Peyer's patch (tissue), 4 donors: ENCODE measurements at regions not wholly inside any gene's neighbourhood (a gene's known extent, or its start where the extent isn't known, plus 50 kb on each side); places are given as distances from the start of the nearest gene placed in this dataset.

ENCODE experiments used
- POLR2A ChIP-seq, 2 donors: fragments of 450-650 bp; IDR thresholded peaks; one replicate each; pipeline ENCODE4 v1.5.1; 2017; ENCODE audit warnings: antibody characterized with exemption in 2 of 2, mild to moderate bottlenecking in 2 of 2, moderate library complexity in 2 of 2
- TF ChIP-seq, protein P1 (sequence below), 6 experiments: fragments of 450-650 bp in 4 of 6; fragments of 200-600 bp in 2 of 6; sonication (generic) in 1 of 6; IDR thresholded peaks; one replicate each; pipeline ENCODE4 v1.5.1; 2017 to 2019; ENCODE audit warnings: antibody characterized with exemption in 6 of 6, mild to moderate bottlenecking in 3 of 6, moderate library complexity in 1 of 6

DNA sequence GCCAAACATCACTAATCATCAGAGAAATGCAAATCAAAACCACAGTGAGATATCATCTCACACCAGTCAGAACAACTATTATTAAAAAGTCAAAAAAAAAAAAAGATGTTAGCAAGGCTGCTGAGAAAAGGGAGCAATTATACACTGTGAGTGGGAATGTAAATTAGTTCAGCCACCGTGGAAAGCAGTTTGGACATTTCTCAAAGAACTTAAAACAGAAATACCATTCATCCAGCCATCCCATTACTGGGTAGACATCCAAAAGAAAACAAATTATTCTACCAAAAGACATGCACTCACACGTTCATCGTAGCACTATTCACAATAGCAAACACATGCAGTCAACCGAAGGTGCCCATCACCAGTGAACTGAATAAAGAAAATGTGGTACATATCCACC is 213.9 kb downstream of the TTLL2 start:
- TF ChIP-seq, protein P1, sequence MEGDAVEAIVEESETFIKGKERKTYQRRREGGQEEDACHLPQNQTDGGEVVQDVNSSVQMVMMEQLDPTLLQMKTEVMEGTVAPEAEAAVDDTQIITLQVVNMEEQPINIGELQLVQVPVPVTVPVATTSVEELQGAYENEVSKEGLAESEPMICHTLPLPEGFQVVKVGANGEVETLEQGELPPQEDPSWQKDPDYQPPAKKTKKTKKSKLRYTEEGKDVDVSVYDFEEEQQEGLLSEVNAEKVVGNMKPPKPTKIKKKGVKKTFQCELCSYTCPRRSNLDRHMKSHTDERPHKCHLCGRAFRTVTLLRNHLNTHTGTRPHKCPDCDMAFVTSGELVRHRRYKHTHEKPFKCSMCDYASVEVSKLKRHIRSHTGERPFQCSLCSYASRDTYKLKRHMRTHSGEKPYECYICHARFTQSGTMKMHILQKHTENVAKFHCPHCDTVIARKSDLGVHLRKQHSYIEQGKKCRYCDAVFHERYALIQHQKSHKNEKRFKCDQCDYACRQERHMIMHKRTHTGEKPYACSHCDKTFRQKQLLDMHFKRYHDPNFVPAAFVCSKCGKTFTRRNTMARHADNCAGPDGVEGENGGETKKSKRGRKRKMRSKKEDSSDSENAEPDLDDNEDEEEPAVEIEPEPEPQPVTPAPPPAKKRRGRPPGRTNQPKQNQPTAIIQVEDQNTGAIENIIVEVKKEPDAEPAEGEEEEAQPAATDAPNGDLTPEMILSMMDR (IDR thresholded peaks at IDR 0.05), result no peak
- no peak for TF ChIP-seq POLR2A (IDR thresholded peaks at IDR 0.05)
